HFFc6 (cell line): ENCODE measurements at regions not wholly inside any gene's neighbourhood (a gene's known extent, or its start where the extent isn't known, plus 50 kb on each side); places are given as distances from the start of the nearest gene placed in this dataset.

Experiments
- DNase-seq: peaks from one replicate; pipeline ENCODE4 v3.0.0-alpha.2; 2018
- H3K27ac Mint-ChIP-seq: 2 replicates; pipeline ENCODE4 v1.8.0; 2020; ENCODE audit warnings: mild to moderate bottlenecking, mixed read lengths
- H3K27me3 Mint-ChIP-seq: 2 replicates; pipeline ENCODE4 v1.8.0; 2021; ENCODE audit warnings: mild to moderate bottlenecking, moderate library complexity, mixed read lengths; ENCODE audit not compliant: insufficient read depth
- H3K36me3 Mint-ChIP-seq: 2 replicates; pipeline ENCODE4 v1.8.0; 2021; ENCODE audit warnings: low read depth, mixed read lengths
- H3K4me1 Mint-ChIP-seq: 2 replicates; pipeline ENCODE4 v1.8.0; 2020; ENCODE audit warnings: low read depth, mixed read lengths
- H3K4me3 Mint-ChIP-seq: 2 replicates; pipeline ENCODE4 v1.8.0; 2020; ENCODE audit warnings: mild to moderate bottlenecking, moderate library complexity, mixed read lengths
- H3K9me3 Mint-ChIP-seq: 2 replicates; pipeline ENCODE4 v1.8.0; 2020; ENCODE audit warnings: mild to moderate bottlenecking, mixed read lengths
- TF ChIP-seq, protein P1 (sequence below): fragments of 200-600 bp; sonication (generic); IDR thresholded peaks from 2 replicates; pipeline ENCODE4 v1.5.0; 2021; ENCODE audit warnings: antibody characterized with exemption, mild to moderate bottlenecking

GRCh38 chr3:104896624-104897023 lies 470.1 kb upstream of the ALCAM start:
- Mint-ChIP-seq H3K4me1 (peaks cover 46% of the 10 kb centered on the region), H3K9me3 (no peaks in the 10 kb centered on the region; the same call in 1 of the 2 replicates), H3K27me3 (peaks cover 1% of the 10 kb centered on the region; the same call in 1 of the 2 replicates), H3K36me3 (peaks cover 14% of the 10 kb centered on the region), H3K4me3 (no peak overlapping the region), H3K27ac (no peak overlapping the region)
- TF ChIP-seq, protein P1, sequence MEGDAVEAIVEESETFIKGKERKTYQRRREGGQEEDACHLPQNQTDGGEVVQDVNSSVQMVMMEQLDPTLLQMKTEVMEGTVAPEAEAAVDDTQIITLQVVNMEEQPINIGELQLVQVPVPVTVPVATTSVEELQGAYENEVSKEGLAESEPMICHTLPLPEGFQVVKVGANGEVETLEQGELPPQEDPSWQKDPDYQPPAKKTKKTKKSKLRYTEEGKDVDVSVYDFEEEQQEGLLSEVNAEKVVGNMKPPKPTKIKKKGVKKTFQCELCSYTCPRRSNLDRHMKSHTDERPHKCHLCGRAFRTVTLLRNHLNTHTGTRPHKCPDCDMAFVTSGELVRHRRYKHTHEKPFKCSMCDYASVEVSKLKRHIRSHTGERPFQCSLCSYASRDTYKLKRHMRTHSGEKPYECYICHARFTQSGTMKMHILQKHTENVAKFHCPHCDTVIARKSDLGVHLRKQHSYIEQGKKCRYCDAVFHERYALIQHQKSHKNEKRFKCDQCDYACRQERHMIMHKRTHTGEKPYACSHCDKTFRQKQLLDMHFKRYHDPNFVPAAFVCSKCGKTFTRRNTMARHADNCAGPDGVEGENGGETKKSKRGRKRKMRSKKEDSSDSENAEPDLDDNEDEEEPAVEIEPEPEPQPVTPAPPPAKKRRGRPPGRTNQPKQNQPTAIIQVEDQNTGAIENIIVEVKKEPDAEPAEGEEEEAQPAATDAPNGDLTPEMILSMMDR: no peak
- no peak for DNase-seq

DNA sequence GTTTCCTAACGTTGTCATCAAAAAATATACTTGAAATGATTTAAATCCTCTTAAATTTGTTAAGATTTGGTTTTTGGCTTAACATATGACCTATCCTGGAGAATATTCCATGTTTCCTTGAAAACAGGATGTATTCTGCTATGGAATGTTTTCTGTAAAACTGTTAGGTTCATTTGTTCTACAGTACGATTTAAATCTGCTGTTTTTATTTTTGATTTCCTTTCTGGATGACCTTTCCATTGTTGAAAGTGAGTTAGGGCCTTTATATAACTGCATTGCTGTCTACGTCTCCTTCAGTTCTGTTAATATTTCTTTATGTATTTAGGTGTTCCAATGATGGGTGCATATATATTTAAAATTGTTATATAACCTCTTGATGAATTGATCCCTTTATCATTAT lies 465.3 kb upstream of the ALCAM start:
- H3K4me1 Mint-ChIP-seq: peaks cover 15% of the 10 kb centered on the region
- TF ChIP-seq, protein P1: no peak
- H3K27ac Mint-ChIP-seq: no peak overlapping the region
- DNase-seq: no peak
- no peak overlapping the region for H3K4me3 Mint-ChIP-seq
- peaks cover 40% of the 10 kb centered on the region for H3K36me3 Mint-ChIP-seq
- H3K9me3 Mint-ChIP-seq: peaks cover 13% of the 10 kb centered on the region
- peaks cover 1% of the 10 kb centered on the region for H3K27me3 Mint-ChIP-seq

DNA sequence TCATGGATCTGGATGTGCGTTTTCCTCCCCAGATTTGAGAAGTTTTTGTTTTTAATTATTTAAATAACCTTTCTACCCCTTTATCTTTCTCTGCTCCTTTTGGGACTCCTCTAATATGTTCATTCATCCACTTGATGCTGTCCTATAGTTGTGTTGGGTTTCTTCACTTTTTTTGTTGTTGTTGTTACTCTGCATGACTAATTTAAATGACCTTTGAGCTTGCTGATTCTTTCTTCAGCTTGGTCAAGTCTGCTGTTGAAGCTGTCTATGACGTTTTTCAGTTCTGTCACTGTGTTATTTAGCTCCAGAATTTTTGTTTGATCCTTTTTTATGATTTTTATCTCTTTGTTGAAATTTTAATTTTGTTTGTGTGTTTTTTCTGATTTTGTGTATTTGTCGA lies 463.6 kb upstream of the ALCAM start:
- Mint-ChIP-seq H3K9me3 (peaks cover 21% of the 10 kb centered on the region), H3K4me1 (peaks cover 14% of the 10 kb centered on the region), H3K27ac (no peak overlapping the region), H3K36me3 (peaks cover 42% of the 10 kb centered on the region), H3K4me3 (no peak overlapping the region), H3K27me3 (no peaks in the 10 kb centered on the region; the same call in 1 of the 2 replicates)
- DNase-seq: no peak
- TF ChIP-seq, protein P1: no peak

GRCh38 chr3:104906001-104906639 lies 460.6 kb upstream of the ALCAM start:
- Mint-ChIP-seq H3K4me3 (no peak overlapping the region), H3K36me3 (peaks cover 39% of the 10 kb centered on the region), H3K27me3 (peaks cover 2% of the 10 kb centered on the region), H3K4me1 (peaks cover 42% of the 10 kb centered on the region), H3K9me3 (peaks cover 21% of the 10 kb centered on the region), H3K27ac (no peak overlapping the region)
- TF ChIP-seq, protein P1: no peak
- DNase-seq: no peak

DNA sequence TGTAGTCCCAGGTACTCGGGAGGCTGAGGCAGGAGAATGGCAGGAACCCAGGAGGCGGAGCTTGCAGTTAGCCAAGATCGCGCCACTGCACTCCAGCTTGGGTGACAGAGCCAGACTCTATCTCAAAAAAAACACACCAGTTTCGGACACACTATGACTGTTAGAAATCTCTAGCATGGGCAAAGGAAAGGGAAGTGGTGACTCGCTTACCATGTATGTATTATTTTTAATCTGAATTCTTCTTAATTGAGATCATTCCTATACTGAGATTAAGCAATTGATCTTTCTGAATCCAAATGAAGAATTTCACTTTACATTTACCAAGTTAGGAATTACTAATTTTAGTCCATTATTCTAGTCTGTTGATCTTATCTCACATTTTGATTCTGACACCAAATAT lies 459.2 kb upstream of the ALCAM start:
- peak; percentile 80 for DNase-seq
- peaks cover 56% of the 10 kb centered on the region for H3K4me1 Mint-ChIP-seq
- H3K4me3 Mint-ChIP-seq: peak overlapping the region; percentile 55
- peak overlapping the region; percentile 78 for H3K27ac Mint-ChIP-seq
- peaks cover 2% of the 10 kb centered on the region for H3K27me3 Mint-ChIP-seq
- TF ChIP-seq, protein P1: no peak
- H3K36me3 Mint-ChIP-seq: peaks cover 28% of the 10 kb centered on the region
- H3K9me3 Mint-ChIP-seq: peaks cover 21% of the 10 kb centered on the region
